ENCODE measurements at regions not wholly inside any gene's neighbourhood (a gene's known extent, or its start where the extent isn't known, plus 50 kb on each side); places are given as distances from the start of the nearest gene placed in this dataset.
"Not testable (repeated sequence)": the region's sequence is repeated elsewhere in the genome, so short reads cannot be mapped to it uniquely, and the experiment has no call there.

GRCh38 chrX:734362-734761, 103.8 kb downstream of the SHOX start:
- DNase-seq (ENCODE audit: low spot score) = no peak

GRCh38 chrX:733961-734360, 103.4 kb downstream of the SHOX start:
- DNase-seq (ENCODE audit: low spot score) = no peak

DNA sequence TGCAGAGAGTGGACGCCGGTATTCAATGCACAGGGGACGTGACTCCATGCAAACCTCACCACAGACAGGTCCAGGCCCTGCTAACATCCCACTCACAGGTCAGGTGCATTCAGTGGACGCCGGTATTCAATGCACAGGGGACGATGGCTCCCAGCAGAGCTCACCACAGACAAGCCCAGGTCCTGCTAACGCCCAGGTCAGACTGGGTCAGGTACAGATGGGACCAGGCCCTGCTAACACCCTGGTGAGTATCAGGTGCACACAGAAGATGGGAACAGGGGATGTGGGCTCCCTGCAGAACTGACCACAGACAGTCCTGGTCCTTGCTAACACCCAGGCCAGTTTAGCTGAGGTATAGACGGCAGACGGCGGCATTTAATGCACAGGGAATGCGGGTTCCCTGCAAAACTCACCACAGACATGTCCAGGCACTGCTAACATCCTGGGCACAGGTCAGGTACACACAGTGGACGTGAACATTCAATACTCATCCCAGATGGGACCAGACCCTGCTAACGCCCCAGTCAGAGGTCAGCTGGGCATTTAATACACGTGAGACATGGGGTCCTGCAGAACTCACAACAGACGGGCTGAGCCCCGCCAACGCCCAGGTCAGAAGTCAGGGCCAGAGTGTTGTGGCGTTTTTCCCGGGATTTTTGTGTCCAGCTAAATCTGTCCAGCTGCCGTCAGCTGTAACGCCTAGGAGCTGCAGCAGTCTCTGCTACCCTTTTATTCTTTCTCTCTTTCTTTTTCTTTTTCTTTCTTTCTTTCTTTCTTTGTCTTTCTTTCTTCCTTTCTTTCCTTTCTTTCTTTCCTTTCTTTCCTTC, 99.2 kb downstream of the SHOX start:
- DNase-seq (ENCODE audit: low spot score) = no peak

DNA sequence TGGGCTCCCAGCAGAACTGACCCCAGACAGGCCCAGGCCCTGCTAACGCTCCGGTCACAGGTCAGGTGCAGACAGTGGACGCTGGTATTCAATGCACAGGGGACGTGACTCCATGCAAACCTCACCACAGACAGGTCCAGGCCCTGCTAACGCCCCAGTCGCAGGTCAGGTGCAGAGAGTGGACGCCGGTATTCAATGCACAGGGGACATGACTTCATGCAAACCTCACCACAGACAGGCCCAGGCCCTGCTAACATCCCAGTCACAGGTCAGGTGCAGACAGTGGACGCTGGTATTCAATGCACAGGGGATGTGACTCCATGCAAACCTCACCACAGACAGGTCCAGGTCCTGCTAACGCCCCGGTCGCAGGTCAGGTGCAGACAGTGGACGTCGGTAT, 98.5 kb downstream of the SHOX start:
- DNase-seq (ENCODE audit: low spot score) = not testable (repeated sequence)

GRCh38 chrX:728639-729038, 98.0 kb downstream of the SHOX start:
- not testable (repeated sequence) for DNase-seq (ENCODE audit: low spot score)

DNA sequence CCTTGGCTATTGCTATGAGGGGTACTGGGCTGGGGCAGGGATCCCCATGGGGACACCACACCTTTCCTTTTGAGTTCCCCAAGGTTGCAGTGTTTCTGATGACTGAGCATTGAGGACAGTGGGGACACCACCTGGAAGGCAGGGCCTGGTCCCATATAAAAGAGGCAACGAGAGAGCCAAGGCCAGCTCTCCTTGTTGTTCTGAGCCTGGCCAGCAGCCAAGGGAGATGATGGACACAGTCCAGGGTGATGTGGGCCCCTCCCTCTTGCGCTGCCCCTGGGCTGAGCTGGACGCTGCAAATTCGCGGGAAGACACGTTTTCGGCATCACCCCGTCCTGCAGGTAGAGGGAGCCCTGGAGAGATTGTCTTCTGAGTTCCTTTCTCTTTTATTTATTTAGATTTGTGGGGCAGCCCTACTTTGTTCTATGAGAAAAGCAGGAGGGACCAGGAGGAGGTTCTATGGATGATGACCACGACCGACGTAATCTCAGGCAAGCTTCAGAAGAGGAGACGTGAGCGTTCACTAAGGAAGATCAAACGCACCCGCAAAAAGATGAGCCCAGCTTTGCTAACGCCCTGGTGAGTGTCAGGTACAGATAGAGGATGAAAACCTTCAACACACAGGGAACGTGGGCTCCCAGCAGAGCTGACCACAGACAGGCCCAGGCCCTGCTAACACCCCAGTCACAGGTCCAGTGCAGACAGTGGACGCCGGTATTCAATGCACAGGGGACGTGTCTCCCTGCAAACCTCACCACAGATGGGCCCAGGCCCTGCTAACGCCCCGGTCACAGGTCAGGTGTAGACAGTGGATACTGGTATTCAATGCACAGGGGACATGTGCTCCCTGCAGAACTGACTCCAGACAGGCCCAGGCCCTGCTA, 97.4 kb downstream of the SHOX start:
- DNase-seq (ENCODE audit: low spot score) = no peak

DNA sequence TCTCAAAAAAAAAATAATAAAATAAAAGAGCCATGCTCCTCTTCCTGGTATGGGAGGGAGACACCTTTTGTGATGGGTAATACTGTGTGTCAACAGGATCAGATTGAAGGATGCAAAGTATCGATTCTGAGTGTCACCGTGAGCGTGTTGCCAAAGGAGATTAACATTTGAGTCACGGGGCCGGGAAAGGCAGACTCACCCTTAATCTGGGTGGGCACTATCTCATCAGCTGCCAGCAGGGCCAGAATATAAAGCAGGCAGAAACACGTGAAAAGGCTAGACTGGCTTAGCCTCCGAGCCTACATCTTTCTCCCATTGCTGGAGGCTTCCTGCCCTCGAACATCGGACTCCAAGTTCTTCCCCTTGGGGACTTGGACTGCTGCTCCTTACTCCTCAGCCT, 95.4 kb downstream of the SHOX start:
- DNase-seq (ENCODE audit: low spot score) = no peak

DNA sequence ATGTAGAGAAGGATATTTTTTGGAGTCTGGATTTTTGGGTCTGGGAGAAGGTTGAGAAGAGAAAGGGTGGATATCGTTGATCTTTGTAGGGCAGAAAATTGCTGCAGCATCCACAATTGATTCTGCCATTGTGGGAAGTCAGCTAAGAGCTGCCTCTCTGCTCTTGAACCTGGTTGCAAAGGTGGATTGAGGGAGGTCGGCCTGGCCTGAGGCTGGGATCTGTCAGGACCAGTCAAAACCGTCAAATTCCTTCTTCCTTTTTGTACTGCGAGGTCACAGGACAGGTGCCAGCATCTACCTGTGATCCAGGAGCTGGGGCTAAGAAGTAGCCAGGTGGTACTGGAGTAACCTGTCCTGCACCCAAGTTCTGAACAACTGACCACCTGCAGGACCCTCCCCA, 93.7 kb downstream of the SHOX start:
- no peak for DNase-seq (ENCODE audit: low spot score)

- DNase-seq (ENCODE audit: low spot score) = no peak
These were observed 93.2 kb downstream of the SHOX start for GRCh38 chrX:723781-724180.

- no peak for DNase-seq (ENCODE audit: low spot score)
These were observed 90.8 kb downstream of the SHOX start for GRCh38 chrX:721354-721753.

- DNase-seq (ENCODE audit: low spot score) = no peak
These were observed 90.2 kb downstream of the SHOX start for GRCh38 chrX:720825-721224.

DNA sequence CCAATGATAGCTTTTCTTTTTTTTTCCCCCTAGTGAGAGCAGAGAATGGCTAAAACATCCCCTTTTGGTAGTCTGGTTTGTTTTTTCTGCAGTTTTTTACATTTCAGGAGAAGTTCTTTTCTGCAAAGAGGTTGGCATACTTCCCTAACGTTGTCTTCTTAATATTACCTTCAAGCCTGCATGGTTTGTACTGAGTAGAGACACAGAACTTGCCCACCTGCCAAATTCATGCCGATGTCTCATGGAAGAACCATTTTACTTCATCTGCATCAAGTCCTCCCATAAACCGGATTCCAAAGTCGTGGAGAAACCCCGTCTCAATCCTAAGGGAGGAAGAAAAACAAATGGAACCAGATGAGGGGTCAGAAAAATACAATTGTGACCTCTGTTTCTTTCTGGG, 89.7 kb downstream of the SHOX start:
- no peak for DNase-seq (ENCODE audit: low spot score)

- DNase-seq (ENCODE audit: low spot score) = no peak
These were observed 85.5 kb downstream of the SHOX start for GRCh38 chrX:716136-716535.

- DNase-seq (ENCODE audit: low spot score) = no peak
These were observed 83.5 kb downstream of the SHOX start for GRCh38 chrX:714131-714530.

Data from pons (tissue), 1 donor.